ENCODE measurements at regions not wholly inside any gene's neighbourhood (a gene's known extent, or its start where the extent isn't known, plus 50 kb on each side); places are given as distances from the start of the nearest gene placed in this dataset.

- TF ChIP-seq CTCF (IDR thresholded peaks at IDR 0.05; ENCODE audit: borderline replicate concordance, extremely low read depth, low read length, poor library complexity, severe bottlenecking), result no peak
- no peak for TF ChIP-seq EZH2 (IDR thresholded peaks at IDR 0.05; ENCODE audit: borderline replicate concordance, low read depth, low read length, severe bottlenecking)
- peaks cover 10% of the 10 kb centered on the region for H3K9me3 ChIP-seq (ENCODE audit: insufficient read depth, low read length, severe bottlenecking)
- ATAC-seq (ENCODE audit: insufficient read depth, low read depth) (no peak), DNase-seq (no peak)
- no peaks in the 10 kb centered on the region for H3K79me2 ChIP-seq (ENCODE audit: insufficient read depth, low read length)
- no peak overlapping the region for H3K27ac ChIP-seq (ENCODE audit: low read length)
- no peak overlapping the region for H3K9ac ChIP-seq (ENCODE audit: low read depth, low read length)
- peaks cover 17% of the 10 kb centered on the region for H3K27me3 ChIP-seq (ENCODE audit: insufficient read depth, low read length, poor library complexity)
- H3K36me3 ChIP-seq (ENCODE audit: insufficient read depth, low read length), result no peaks in the 10 kb centered on the region
- H3K4me2 ChIP-seq (ENCODE audit: insufficient read depth, low read length), result no peak overlapping the region
- peaks cover 33% of the 10 kb centered on the region for H3K4me1 ChIP-seq (ENCODE audit: insufficient read depth, low read length)
- no peak overlapping the region for H2AFZ ChIP-seq (ENCODE audit: low read depth, low read length)
- H4K20me1 ChIP-seq (ENCODE audit: insufficient read depth, low read length), result peaks cover 16% of the 10 kb centered on the region
- H3K4me3 ChIP-seq (ENCODE audit: low read depth in 1 of 2, low read length in 2 of 2), result no peak overlapping the region
These were observed 301.2 kb downstream of the RPLP1 start for GRCh38 chr15:69753867-69754266.

GRCh38 chr15:69754313-69754712 is 301.7 kb downstream of the RPLP1 start:
- no peak for TF ChIP-seq CTCF (IDR thresholded peaks at IDR 0.05; ENCODE audit: borderline replicate concordance, extremely low read depth, low read length, poor library complexity, severe bottlenecking)
- no peak for TF ChIP-seq EZH2 (IDR thresholded peaks at IDR 0.05; ENCODE audit: borderline replicate concordance, low read depth, low read length, severe bottlenecking)
- H3K79me2 ChIP-seq (ENCODE audit: insufficient read depth, low read length), result no peaks in the 10 kb centered on the region
- peaks cover 37% of the 10 kb centered on the region for H3K4me1 ChIP-seq (ENCODE audit: insufficient read depth, low read length)
- H3K27ac ChIP-seq (ENCODE audit: low read length), result no peak overlapping the region
- H3K36me3 ChIP-seq (ENCODE audit: insufficient read depth, low read length), result no peaks in the 10 kb centered on the region
- H4K20me1 ChIP-seq (ENCODE audit: insufficient read depth, low read length), result peaks cover 17% of the 10 kb centered on the region
- peaks cover 13% of the 10 kb centered on the region for H3K27me3 ChIP-seq (ENCODE audit: insufficient read depth, low read length, poor library complexity)
- DNase-seq, result no peak
- no peak overlapping the region for H2AFZ ChIP-seq (ENCODE audit: low read depth, low read length)
- no peak overlapping the region for H3K4me2 ChIP-seq (ENCODE audit: insufficient read depth, low read length)
- no peak overlapping the region for H3K4me3 ChIP-seq (ENCODE audit: low read depth in 1 of 2, low read length in 2 of 2)
- no peak overlapping the region for H3K9ac ChIP-seq (ENCODE audit: low read depth, low read length)
- H3K9me3 ChIP-seq (ENCODE audit: insufficient read depth, low read length, severe bottlenecking), result peaks cover 10% of the 10 kb centered on the region
- no peak for ATAC-seq (ENCODE audit: insufficient read depth, low read depth)

GRCh38 chr15:69755551-69756310 is 303.1 kb downstream of the RPLP1 start:
- peaks cover 17% of the 10 kb centered on the region for H4K20me1 ChIP-seq (ENCODE audit: insufficient read depth, low read length)
- H3K9ac ChIP-seq (ENCODE audit: low read depth, low read length), result no peak overlapping the region
- no peaks in the 10 kb centered on the region for H3K36me3 ChIP-seq (ENCODE audit: insufficient read depth, low read length)
- no peak overlapping the region for H2AFZ ChIP-seq (ENCODE audit: low read depth, low read length)
- ATAC-seq (ENCODE audit: insufficient read depth, low read depth) (peak; percentile 53), DNase-seq (peak; percentile 62)
- peaks cover 50% of the 10 kb centered on the region for H3K4me1 ChIP-seq (ENCODE audit: insufficient read depth, low read length)
- peaks cover 10% of the 10 kb centered on the region for H3K9me3 ChIP-seq (ENCODE audit: insufficient read depth, low read length, severe bottlenecking)
- TF ChIP-seq CTCF (IDR thresholded peaks at IDR 0.05; ENCODE audit: borderline replicate concordance, extremely low read depth, low read length, poor library complexity, severe bottlenecking) (no peak), EZH2 (IDR thresholded peaks at IDR 0.05; ENCODE audit: borderline replicate concordance, low read depth, low read length, severe bottlenecking) (no peak)
- H3K79me2 ChIP-seq (ENCODE audit: insufficient read depth, low read length), result no peaks in the 10 kb centered on the region
- H3K27me3 ChIP-seq (ENCODE audit: insufficient read depth, low read length, poor library complexity), result peaks cover 8% of the 10 kb centered on the region
- H3K27ac ChIP-seq (ENCODE audit: low read length), result no peak overlapping the region
- no peak overlapping the region; the same call in 1 of the 2 replicates for H3K4me2 ChIP-seq (ENCODE audit: insufficient read depth, low read length)
- H3K4me3 ChIP-seq (ENCODE audit: low read depth in 1 of 2, low read length in 2 of 2), result no peak overlapping the region
